A673 (cell line): ENCODE measurements at regions not wholly inside any gene's neighbourhood (a gene's known extent, or its start where the extent isn't known, plus 50 kb on each side); places are given as distances from the start of the nearest gene placed in this dataset.

Experiments
- BruUV-seq: library from RNA; stranded (reverse); fragments of 400-500 nt; replicated peaks from 2 replicates; lab custom pipeline; 2021; lab: Mats Ljungman, UMichigan
- CTCF ChIA-PET: fragments of 300-600 bp; sonication (Branson Sonifier 250); formaldehyde crosslinking; loops from one replicate; lab custom pipeline; 2022; ENCODE audit warnings: antibody characterized with exemption; lab: Charles Lee
- POLR2A ChIA-PET: fragments of 300-600 bp; sonication (Branson Sonifier 250); formaldehyde crosslinking; loops from one replicate; lab custom pipeline; 2022; ENCODE audit warnings: antibody characterized with exemption; ENCODE audit not compliant: low non-redundant PET; lab: Charles Lee
- DNase-seq: peaks from one replicate; pipeline ENCODE4 v3.0.0-alpha.2; 2015; ENCODE audit warnings: low spot score
- H3K27ac ChIP-seq: fragments of 200-600 bp; sonication (generic); 2 replicates; pipeline ENCODE4 v1.5.1; 2016; ENCODE audit warnings: mixed run types, low read depth, mild to moderate bottlenecking, mixed read lengths, antibody characterized with exemption, low read length; ENCODE audit not compliant: poor library complexity, severe bottlenecking
- H3K27me3 ChIP-seq: fragments of 200-600 bp; sonication (generic); replicated peaks from 2 replicates; pipeline ENCODE4 v1.6.1; 2017; ENCODE audit warnings: mixed run types, low read depth, mild to moderate bottlenecking, mixed read lengths, antibody characterized with exemption, low read length; ENCODE audit not compliant: insufficient read depth, poor library complexity
- H3K36me3 ChIP-seq: fragments of 200-600 bp; sonication (generic); 2 replicates; pipeline ENCODE4 v1.6.1; 2016; ENCODE audit warnings: mixed run types, mild to moderate bottlenecking, mixed read lengths, antibody characterized with exemption, low read length; ENCODE audit not compliant: insufficient read depth, poor library complexity, severe bottlenecking
- H3K4me1 ChIP-seq: fragments of 200-600 bp; sonication (generic); 2 replicates; pipeline ENCODE4 v1.6.1; 2017; ENCODE audit warnings: mixed run types, mild to moderate bottlenecking, mixed read lengths, antibody characterized with exemption, low read length; ENCODE audit not compliant: insufficient read depth, poor library complexity, severe bottlenecking
- H3K4me3 ChIP-seq: fragments of 200-600 bp; sonication (generic); 2 replicates; pipeline ENCODE4 v1.5.1; 2016; ENCODE audit warnings: low read depth, mixed run types, mild to moderate bottlenecking, mixed read lengths, low read length; ENCODE audit not compliant: poor library complexity, severe bottlenecking
- H3K9me3 ChIP-seq: fragments of 200-600 bp; sonication (generic); 2 replicates; pipeline ENCODE4 v1.6.1; 2016; ENCODE audit warnings: mixed run types, low read depth, mild to moderate bottlenecking, mixed read lengths, antibody characterized with exemption, low read length; ENCODE audit not compliant: poor library complexity, severe bottlenecking
- EZH2 ChIP-seq: fragments of 200-600 bp; sonication (generic); IDR thresholded peaks from 2 replicates; pipeline ENCODE4 v1.6.1; 2017; ENCODE audit warnings: borderline replicate concordance, low read depth, mild to moderate bottlenecking, mixed read lengths, antibody characterized with exemption, low read length; ENCODE audit not compliant: poor library complexity, severe bottlenecking
- intact Hi-C: fragments of 100-400 bp; cut with micrococcal nuclease; formaldehyde crosslinking; loops from one replicate; pipeline ENCODE4 v1.10.0; 2022; ENCODE audit not compliant: unreplicated experiment
- TF ChIP-seq, protein P1 (sequence below): fragments of 300-800, 200-600 bp; sonication (generic); conservative IDR thresholded peaks from 2 replicates; pipeline ENCODE4 v1.5.1; 2017; ENCODE audit warnings: low read depth, mild to moderate bottlenecking, antibody characterized with exemption, low read length, moderate library complexity, mixed read lengths

DNA sequence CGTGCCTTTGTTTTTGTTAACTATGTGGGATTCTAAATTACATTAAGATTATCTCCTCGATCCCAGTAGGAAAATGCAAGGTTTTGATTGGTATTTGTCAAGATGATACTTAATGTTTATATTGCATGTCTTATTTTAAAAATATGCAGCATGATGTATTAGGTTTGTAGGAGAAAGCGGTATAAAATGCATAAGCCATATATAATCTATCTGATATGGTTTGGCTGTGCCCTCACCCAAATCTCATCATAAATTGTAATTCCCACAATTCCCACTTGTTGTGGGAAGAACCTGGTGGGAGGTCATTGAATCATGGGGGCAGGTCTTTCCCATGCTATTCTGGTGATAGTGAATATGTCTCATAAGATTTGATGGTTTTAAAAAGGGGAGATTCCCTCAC is 198.1 kb upstream of the NCAM2 start:
- intact Hi-C loops, result no loop called here
- DNase-seq, result no peak
- TF ChIP-seq, protein P1, sequence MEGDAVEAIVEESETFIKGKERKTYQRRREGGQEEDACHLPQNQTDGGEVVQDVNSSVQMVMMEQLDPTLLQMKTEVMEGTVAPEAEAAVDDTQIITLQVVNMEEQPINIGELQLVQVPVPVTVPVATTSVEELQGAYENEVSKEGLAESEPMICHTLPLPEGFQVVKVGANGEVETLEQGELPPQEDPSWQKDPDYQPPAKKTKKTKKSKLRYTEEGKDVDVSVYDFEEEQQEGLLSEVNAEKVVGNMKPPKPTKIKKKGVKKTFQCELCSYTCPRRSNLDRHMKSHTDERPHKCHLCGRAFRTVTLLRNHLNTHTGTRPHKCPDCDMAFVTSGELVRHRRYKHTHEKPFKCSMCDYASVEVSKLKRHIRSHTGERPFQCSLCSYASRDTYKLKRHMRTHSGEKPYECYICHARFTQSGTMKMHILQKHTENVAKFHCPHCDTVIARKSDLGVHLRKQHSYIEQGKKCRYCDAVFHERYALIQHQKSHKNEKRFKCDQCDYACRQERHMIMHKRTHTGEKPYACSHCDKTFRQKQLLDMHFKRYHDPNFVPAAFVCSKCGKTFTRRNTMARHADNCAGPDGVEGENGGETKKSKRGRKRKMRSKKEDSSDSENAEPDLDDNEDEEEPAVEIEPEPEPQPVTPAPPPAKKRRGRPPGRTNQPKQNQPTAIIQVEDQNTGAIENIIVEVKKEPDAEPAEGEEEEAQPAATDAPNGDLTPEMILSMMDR, result no peak
- no peak for TF ChIP-seq EZH2
- no TSS peak for BruUV-seq
- no peak overlapping the region for H3K4me3 ChIP-seq
- H3K36me3 ChIP-seq, result no peaks in the 10 kb centered on the region
- no peaks in the 10 kb centered on the region for H3K4me1 ChIP-seq
- ChIA-PET CTCF (no interaction called here), POLR2A (no interaction called here)
- H3K27ac ChIP-seq, result no peak overlapping the region
- no peaks in the 10 kb centered on the region for H3K27me3 ChIP-seq
- no peaks in the 10 kb centered on the region for H3K9me3 ChIP-seq

DNA sequence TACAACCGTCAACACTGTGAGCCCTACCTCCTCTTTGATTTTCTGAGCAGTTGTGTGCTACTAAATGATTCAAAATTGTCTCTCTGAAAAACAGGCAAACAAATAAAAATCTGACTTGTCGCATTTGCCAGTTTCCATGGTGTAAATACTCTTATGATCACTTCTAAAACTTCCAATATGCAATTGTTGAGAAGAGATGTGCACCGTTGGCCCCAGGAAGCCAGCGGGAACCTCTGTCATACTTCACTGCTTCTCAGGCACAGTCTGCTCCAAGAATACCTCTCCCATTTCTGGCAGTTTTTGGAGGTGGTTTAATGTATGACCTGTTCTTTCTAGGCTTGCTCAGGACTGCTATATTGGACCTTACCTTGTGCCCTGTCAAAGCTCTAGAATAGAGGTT is 196.0 kb upstream of the NCAM2 start:
- no peaks in the 10 kb centered on the region for H3K9me3 ChIP-seq
- ChIA-PET CTCF (no interaction called here), POLR2A (no interaction called here)
- no peak for DNase-seq
- no peak overlapping the region for H3K4me3 ChIP-seq
- no peak overlapping the region for H3K27ac ChIP-seq
- intact Hi-C loops, result no loop called here
- BruUV-seq, result no TSS peak
- no peak for TF ChIP-seq EZH2
- TF ChIP-seq, protein P1, result no peak
- no peaks in the 10 kb centered on the region for H3K27me3 ChIP-seq
- no peaks in the 10 kb centered on the region for H3K36me3 ChIP-seq
- H3K4me1 ChIP-seq, result no peaks in the 10 kb centered on the region

DNA sequence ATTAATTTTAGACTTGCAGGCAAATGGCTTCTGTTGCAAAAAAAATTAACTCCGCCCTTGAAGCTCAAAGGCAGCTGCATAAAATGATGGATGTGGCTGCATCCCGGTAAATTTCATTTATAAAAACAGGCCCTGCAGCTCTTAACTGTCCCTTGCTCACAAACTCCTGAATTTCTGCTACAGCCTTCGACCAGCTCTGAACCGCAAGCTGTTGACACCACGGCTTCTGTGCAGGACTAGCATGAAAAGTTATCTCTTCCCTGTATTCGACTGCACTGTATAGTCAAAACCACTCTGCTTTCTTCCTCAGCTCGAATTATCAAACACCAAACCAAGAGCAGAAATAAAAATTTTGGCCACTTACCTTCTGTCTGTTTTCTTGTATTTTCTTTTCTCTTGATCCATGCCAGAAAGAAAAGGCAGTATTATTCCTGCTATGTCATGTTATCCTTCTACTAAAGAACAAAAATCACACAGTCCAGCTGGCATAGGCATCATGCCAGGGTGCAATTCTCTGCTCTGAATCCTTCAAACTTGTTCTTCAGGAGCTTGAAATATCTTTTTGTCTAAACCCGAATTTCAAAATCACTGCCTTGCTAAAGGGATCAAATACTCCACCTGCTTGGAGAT is 195.5 kb upstream of the NCAM2 start:
- Histone ChIP-seq H3K27ac (no peak overlapping the region), H3K36me3 (no peaks in the 10 kb centered on the region), H3K27me3 (no peaks in the 10 kb centered on the region), H3K4me1 (no peaks in the 10 kb centered on the region), H3K9me3 (no peaks in the 10 kb centered on the region), H3K4me3 (no peak overlapping the region)
- BruUV-seq, result no TSS peak
- ChIA-PET POLR2A (no interaction called here), CTCF (no interaction called here)
- DNase-seq, result no peak
- no peak for TF ChIP-seq EZH2
- TF ChIP-seq, protein P1, result no peak
- intact Hi-C loops, result no loop called here
